Neuronal stem cell (in vitro differentiated cells): ENCODE measurements at regions not wholly inside any gene's neighbourhood (a gene's known extent, or its start where the extent isn't known, plus 50 kb on each side); places are given as distances from the start of the nearest gene placed in this dataset.

Experiments used
- DNase-seq: peaks from one replicate; pipeline ENCODE4 v3.0.0-alpha.2; 2013; ENCODE audit warnings: low spot score
- H2AFZ ChIP-seq: one replicate; pipeline ENCODE4 v1.6.1; 2013; ENCODE audit warnings: mild to moderate bottlenecking, low read length, inconsistent platforms
- H2AK5ac ChIP-seq: 2 replicates; pipeline ENCODE4 v1.6.1; 2013; ENCODE audit warnings: low read depth, mild to moderate bottlenecking, inconsistent platforms, low read length, moderate library complexity, mixed read lengths
- H2BK120ac ChIP-seq: 2 replicates; pipeline ENCODE4 v1.6.1; 2013; ENCODE audit warnings: low read depth, mild to moderate bottlenecking, inconsistent platforms, low read length, moderate library complexity, mixed read lengths
- H2BK12ac ChIP-seq: one replicate; pipeline ENCODE4 v1.6.1; 2013; ENCODE audit warnings: low read length, inconsistent platforms
- H2BK15ac ChIP-seq: 2 replicates; pipeline ENCODE4 v1.6.1; 2013; ENCODE audit warnings: mild to moderate bottlenecking, low read length, inconsistent platforms, mixed read lengths
- H2BK5ac ChIP-seq: one replicate; pipeline ENCODE4 v1.6.1; 2013; ENCODE audit warnings: inconsistent platforms, mild to moderate bottlenecking, low read length, moderate library complexity
- H3K14ac ChIP-seq: one replicate; pipeline ENCODE4 v1.6.1; 2013; ENCODE audit warnings: low read length, inconsistent platforms
- H3K18ac ChIP-seq: 2 replicates; pipeline ENCODE4 v1.6.1; 2013; ENCODE audit warnings: low read length, inconsistent platforms
- H3K23ac ChIP-seq: 2 replicates; pipeline ENCODE4 v1.6.1; 2013; ENCODE audit warnings: low read depth, mild to moderate bottlenecking, mixed read lengths, low read length, inconsistent platforms; ENCODE audit not compliant: poor library complexity
- H3K27ac ChIP-seq: replicated peaks from 3 replicates; pipeline ENCODE4 v1.5.1; 2013; ENCODE audit warnings: low read length, inconsistent platforms
- H3K27me3 ChIP-seq, 3 experiments: 2 replicates each; pipeline ENCODE4 v1.6.1; 2013; ENCODE audit warnings: low read length in 3 of 3, mild to moderate bottlenecking in 2 of 3, inconsistent platforms in 1 of 3, low read depth in 1 of 3, mixed read lengths in 1 of 3, moderate library complexity in 1 of 3; ENCODE audit not compliant: control insufficient read depth in 3 of 3, insufficient read depth in 3 of 3
- H3K36me3 ChIP-seq, 2 donors: replicated peaks in 1 of 2; 2 replicates each; pipeline ENCODE4 v1.6.1; 2013; ENCODE audit warnings: low read length in 2 of 2; ENCODE audit not compliant: control insufficient read depth in 2 of 2, insufficient read depth in 2 of 2
- H3K4ac ChIP-seq: 2 replicates; pipeline ENCODE4 v1.6.1; 2013; ENCODE audit warnings: inconsistent platforms, mild to moderate bottlenecking, low read length, moderate library complexity
- H3K4me1 ChIP-seq, 2 donors: 1 replicate in 1 of 2; 2 replicates in 1 of 2; pipeline ENCODE4 v1.6.1; 2013; ENCODE audit warnings: low read length in 2 of 2, low read depth in 1 of 2; ENCODE audit not compliant: control insufficient read depth in 2 of 2, insufficient read depth in 1 of 2
- H3K4me2 ChIP-seq: one replicate; pipeline ENCODE4 v1.6.1; 2013; ENCODE audit warnings: mild to moderate bottlenecking, low read length, inconsistent platforms; ENCODE audit not compliant: insufficient read depth, poor library complexity, severe bottlenecking
- H3K4me3 ChIP-seq, 2 donors: 2 replicates each; pipeline ENCODE4 v1.5.1; 2013; ENCODE audit warnings: low read length in 2 of 2, mild to moderate bottlenecking in 2 of 2, inconsistent platforms in 1 of 2, moderate library complexity in 1 of 2
- H3K79me1 ChIP-seq: one replicate; pipeline ENCODE4 v1.6.1; 2013; ENCODE audit warnings: low read depth, mild to moderate bottlenecking, inconsistent platforms, low read length, moderate library complexity
- H3K9ac ChIP-seq: one replicate; pipeline ENCODE4 v1.6.1; 2013; ENCODE audit warnings: mild to moderate bottlenecking, low read depth, low read length, inconsistent platforms; ENCODE audit not compliant: poor library complexity
- H3K9me3 ChIP-seq, 2 donors: replicated peaks in 1 of 2; 2 replicates each; pipeline versions ENCODE3 to v1.6.1; 2013; ENCODE audit warnings: low read length in 2 of 2, mild to moderate bottlenecking in 2 of 2, inconsistent platforms in 1 of 2, low read depth in 1 of 2, mixed read lengths in 1 of 2, moderate library complexity in 1 of 2; ENCODE audit not compliant: control insufficient read depth in 2 of 2, insufficient read depth in 1 of 2
- H4K8ac ChIP-seq: one replicate; pipeline ENCODE4 v1.6.1; 2013; ENCODE audit warnings: low read depth, mild to moderate bottlenecking, inconsistent platforms, low read length, moderate library complexity
- H4K91ac ChIP-seq: one replicate; pipeline ENCODE4 v1.6.1; 2013; ENCODE audit warnings: low read length, low read depth, mild to moderate bottlenecking, inconsistent platforms; ENCODE audit not compliant: poor library complexity
- WGBS, 2 donors: extraction: QIAGEN DNeasy Blood & Tissue Kit; methylation state at CpG; one replicate each; pipeline ENCODE4 v1.1.7; 2013; ENCODE audit warnings: missing lambda C conversion rate in 2 of 2, mixed read lengths in 1 of 2; ENCODE audit not compliant: insufficient read length in 2 of 2, insufficient replicate concordance in 1 of 2; ENCODE audit errors: extremely low coverage in 2 of 2; 5-methylcytosine and 5-hydroxymethylcytosine counted together

DNA sequence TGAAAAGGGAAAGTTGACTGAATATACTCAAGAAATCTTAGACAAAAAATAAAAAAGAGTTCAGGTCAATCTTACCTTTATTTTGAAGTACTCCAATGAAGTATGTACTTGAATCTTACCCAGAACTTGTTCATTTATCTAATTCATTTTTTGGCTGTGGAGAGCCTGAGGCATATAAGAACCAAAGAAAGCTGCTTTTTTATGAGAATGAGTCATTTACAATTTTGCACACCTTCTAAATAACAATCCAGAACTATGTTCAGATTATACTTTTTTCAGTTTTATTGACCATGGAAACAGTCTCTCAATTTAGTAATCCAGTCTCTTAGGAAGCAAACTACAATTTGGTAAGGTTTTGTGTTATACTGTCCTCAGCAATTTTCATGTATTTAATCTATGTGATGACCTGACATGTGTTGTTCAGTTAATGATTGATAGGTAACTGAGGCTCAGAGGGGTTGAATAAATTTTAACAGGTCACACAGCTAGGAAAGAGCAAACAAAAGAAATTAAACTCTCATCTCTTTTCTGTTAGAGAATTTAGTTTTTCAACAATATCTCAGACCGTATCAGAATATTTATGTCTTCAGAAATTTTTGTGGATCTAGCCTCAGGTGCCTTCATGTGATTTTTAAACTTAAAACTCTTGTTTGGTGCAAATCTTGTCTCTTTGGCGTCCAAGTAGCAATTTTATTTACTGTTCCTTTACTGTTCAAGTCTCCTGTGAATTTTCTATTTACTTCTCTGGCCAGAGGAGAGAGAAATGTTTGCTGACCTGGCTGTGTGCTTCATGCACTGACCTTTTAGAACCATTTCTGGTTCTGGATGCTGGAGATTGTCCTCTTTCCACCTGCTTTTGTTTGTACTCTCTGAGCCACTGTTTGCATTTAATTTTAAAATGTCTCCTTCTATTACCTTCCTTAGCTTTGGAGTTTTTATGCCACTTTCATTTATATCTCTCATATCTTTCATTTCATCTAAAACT, 1453.4 kb downstream of the STIM2 start:
- no peak overlapping the region for H2AK5ac ChIP-seq
- H3K23ac ChIP-seq, result no peak overlapping the region
- no peak overlapping the region for H2AFZ ChIP-seq
- H3K18ac ChIP-seq, result no peak overlapping the region
- H3K4me3 ChIP-seq, result no peak overlapping the region
- H2BK15ac ChIP-seq, result no peak overlapping the region
- H3K27me3 ChIP-seq, result no peaks in the 10 kb centered on the region
- no peaks in the 10 kb centered on the region for H3K36me3 ChIP-seq
- H2BK12ac ChIP-seq, result no peak overlapping the region
- H3K79me1 ChIP-seq, result no peaks in the 10 kb centered on the region
- no peak for DNase-seq
- H4K91ac ChIP-seq, result no peak overlapping the region
- no peak overlapping the region for H3K14ac ChIP-seq
- no peak overlapping the region for H3K4ac ChIP-seq
- H3K4me1 ChIP-seq, result no peaks in the 10 kb centered on the region
- H2BK120ac ChIP-seq, result no peak overlapping the region
- no peaks in the 10 kb centered on the region for H3K9me3 ChIP-seq
- no peak overlapping the region for H2BK5ac ChIP-seq
- no peak overlapping the region for H3K27ac ChIP-seq
- no peak overlapping the region for H3K4me2 ChIP-seq
- H4K8ac ChIP-seq, result no peak overlapping the region
- WGBS, 2 donors, result no CpG with 5 or more reads among the region's 2 CpGs
- no peak overlapping the region for H3K9ac ChIP-seq

DNA sequence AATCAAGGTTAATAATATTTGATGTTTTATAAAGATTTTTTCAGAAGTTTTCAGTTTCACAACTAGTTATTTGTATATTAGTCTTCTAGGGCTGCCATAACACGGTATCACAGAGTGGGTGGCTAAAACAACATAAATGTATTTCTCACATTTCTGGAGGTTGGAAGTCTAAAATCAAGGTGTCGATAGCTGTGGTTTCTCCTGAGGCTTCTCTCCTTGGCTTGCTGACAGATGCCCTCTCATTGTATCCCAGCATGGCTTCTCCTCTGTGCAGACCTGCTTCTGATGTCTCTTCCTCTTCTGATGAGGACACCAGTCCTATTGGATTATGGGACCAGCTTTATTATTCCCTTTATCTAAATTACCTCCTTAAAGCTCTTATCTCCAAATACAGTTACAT, 1456.6 kb downstream of the STIM2 start:
- Histone ChIP-seq H2BK15ac (no peak overlapping the region), H3K9ac (no peak overlapping the region), H3K27me3 (no peaks in the 10 kb centered on the region), H3K4me2 (no peak overlapping the region), H3K36me3 (no peaks in the 10 kb centered on the region), H2BK120ac (no peak overlapping the region), H3K4me1 (no peaks in the 10 kb centered on the region), H3K14ac (no peak overlapping the region), H3K79me1 (no peaks in the 10 kb centered on the region), H3K9me3 (peaks cover 0 to 2% of the 10 kb centered on the region in 2 donors), H2AFZ (no peak overlapping the region), H3K4ac (no peak overlapping the region), H3K27ac (no peak overlapping the region), H2BK12ac (no peak overlapping the region), H3K18ac (no peak overlapping the region), H4K91ac (no peak overlapping the region), H3K23ac (no peak overlapping the region), H2BK5ac (no peak overlapping the region), H4K8ac (no peak overlapping the region), H3K4me3 (no peak overlapping the region), H2AK5ac (no peak overlapping the region)
- DNase-seq, result no peak
- WGBS, 2 donors, result no CpG with 5 or more reads among the region's 2 CpGs

DNA sequence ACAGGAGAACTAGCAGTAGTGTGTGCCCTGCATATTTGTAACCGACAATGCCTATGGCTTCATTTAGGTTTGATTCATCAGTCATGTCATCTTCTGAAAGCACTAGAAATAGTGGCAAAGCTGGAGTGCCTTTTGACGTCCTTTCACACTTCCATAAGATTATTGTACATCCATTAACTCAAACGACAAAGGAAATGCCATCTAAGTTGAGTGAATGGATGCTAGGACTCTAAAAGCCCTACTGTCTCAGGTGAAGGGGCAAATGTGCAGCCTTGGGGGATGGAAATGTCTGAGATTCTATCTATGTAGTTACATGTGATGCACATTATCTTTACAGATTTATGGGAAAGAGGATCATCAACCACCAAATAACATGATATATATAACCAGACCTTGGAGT, 1473.6 kb downstream of the STIM2 start:
- no peak overlapping the region for H3K18ac ChIP-seq
- H3K9ac ChIP-seq, result no peak overlapping the region
- DNase-seq, result no peak
- no peaks in the 10 kb centered on the region for H3K79me1 ChIP-seq
- no peak overlapping the region for H2BK5ac ChIP-seq
- H4K8ac ChIP-seq, result no peak overlapping the region
- no peaks in the 10 kb centered on the region for H3K36me3 ChIP-seq
- WGBS, 2 donors, result no CpG with 5 or more reads among the region's 3 CpGs
- H3K4me2 ChIP-seq, result no peak overlapping the region
- no peak overlapping the region for H2AFZ ChIP-seq
- H2BK12ac ChIP-seq, result no peak overlapping the region
- H3K14ac ChIP-seq, result no peak overlapping the region
- H2BK120ac ChIP-seq, result no peak overlapping the region
- no peaks in the 10 kb centered on the region for H3K27me3 ChIP-seq
- no peaks in the 10 kb centered on the region for H3K9me3 ChIP-seq
- no peak overlapping the region for H2AK5ac ChIP-seq
- H3K27ac ChIP-seq, result no peak overlapping the region
- H3K4me3 ChIP-seq, result no peak overlapping the region
- no peak overlapping the region for H4K91ac ChIP-seq
- no peaks in the 10 kb centered on the region for H3K4me1 ChIP-seq
- H2BK15ac ChIP-seq, result no peak overlapping the region
- H3K4ac ChIP-seq, result no peak overlapping the region
- no peak overlapping the region for H3K23ac ChIP-seq

DNA sequence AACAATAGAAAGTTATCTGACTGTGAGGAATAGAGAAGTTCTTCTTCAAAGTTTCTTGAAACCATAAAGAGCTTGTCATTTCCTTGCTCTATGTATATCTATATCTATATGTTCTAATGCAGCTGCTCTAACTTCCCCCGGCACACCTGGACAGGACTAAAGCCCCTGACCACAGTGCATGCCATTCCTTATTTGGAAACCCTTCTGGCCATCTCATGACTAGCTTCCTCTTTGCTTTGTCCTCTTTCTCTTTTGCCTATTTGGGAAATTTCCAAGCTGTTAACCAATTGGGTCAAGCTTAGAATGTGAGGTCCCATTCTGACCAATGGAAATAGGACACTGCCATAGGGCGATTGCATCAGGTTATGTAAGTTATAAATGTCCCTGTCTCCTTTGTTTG, 1481.1 kb downstream of the STIM2 start:
- H3K9ac ChIP-seq, result no peak overlapping the region
- DNase-seq, result no peak
- no peak overlapping the region for H4K91ac ChIP-seq
- no peak overlapping the region for H3K18ac ChIP-seq
- no peak overlapping the region for H2BK15ac ChIP-seq
- H3K79me1 ChIP-seq, result no peaks in the 10 kb centered on the region
- H3K27ac ChIP-seq, result no peak overlapping the region
- H3K23ac ChIP-seq, result no peak overlapping the region
- no peak overlapping the region for H2AFZ ChIP-seq
- no peak overlapping the region for H2BK5ac ChIP-seq
- H3K4me1 ChIP-seq, result no peaks in the 10 kb centered on the region
- no peaks in the 10 kb centered on the region for H3K36me3 ChIP-seq
- no peak overlapping the region for H3K4ac ChIP-seq
- H2AK5ac ChIP-seq, result no peak overlapping the region
- peaks cover 4 to 5% of the 10 kb centered on the region in 2 donors for H3K9me3 ChIP-seq
- no peak overlapping the region for H3K4me2 ChIP-seq
- H4K8ac ChIP-seq, result no peak overlapping the region
- H3K4me3 ChIP-seq, result no peak overlapping the region
- H3K14ac ChIP-seq, result no peak overlapping the region
- no peak overlapping the region for H2BK120ac ChIP-seq
- no CpG with 5 or more reads among the region's 2 CpGs for WGBS, 2 donors
- H3K27me3 ChIP-seq, result no peaks in the 10 kb centered on the region
- H2BK12ac ChIP-seq, result no peak overlapping the region
